ENCODE measurements at regions not wholly inside any gene's neighbourhood (a gene's known extent, or its start where the extent isn't known, plus 50 kb on each side); places are given as distances from the start of the nearest gene placed in this dataset.

- intact Hi-C loops (cut with micrococcal nuclease), result no loop called here
- no peaks in the 10 kb centered on the region for H3K9me3 ChIP-seq (ENCODE audit: control insufficient read depth in 1 of 2, low read length in 2 of 2)
- H3K4me3 Mint-ChIP-seq, result peak overlapping the region in 1 of 8 donors; percentile 26
- H3K27ac Mint-ChIP-seq, result no peak overlapping the region
- DNase-seq, result no peak
- H3K27me3 ChIP-seq (ENCODE audit: insufficient read depth, low read length), result no peaks in the 10 kb centered on the region
- H3K9me3 Mint-ChIP-seq, result peaks cover 0 to 4% (median 0%) of the 10 kb centered on the region in 8 donors
- peaks cover 14% of the 10 kb centered on the region for H3K4me1 ChIP-seq (ENCODE audit: insufficient read depth, low read length)
- peaks cover 6 to 12% (median 10%) of the 10 kb centered on the region in 4 donors for H3K4me1 Mint-ChIP-seq
- ChIA-PET CTCF (ENCODE audit: partially characterized antibody) (interaction anchor here (1.5 kb wide), 1 partner anchor 106 kb away, joined by 3 read pairs; no protein-coding TSS in a partner anchor), POLR2A (ENCODE audit: partially characterized antibody) (interaction anchor here (1.4 kb wide), 1 partner anchor 13 kb away, joined by 4 read pairs; no protein-coding TSS in a partner anchor)
- H3K4me3 ChIP-seq (ENCODE audit: low read length in 2 of 2), result no peak overlapping the region
- no peaks in the 10 kb centered on the region for H3K36me3 ChIP-seq (ENCODE audit: insufficient read depth, low read length)
- peaks cover 4 to 13% of the 10 kb centered on the region in 2 donors for H3K36me3 Mint-ChIP-seq
- no peak overlapping the region for H3K27ac ChIP-seq (ENCODE audit: low read depth, low read length)
- no peaks in the 10 kb centered on the region for H3K27me3 Mint-ChIP-seq
Observed at GRCh38 chr6:131427434-131428058, 145.5 kb upstream of the ARG1 start.

GRCh38 chr6:131430531-131430930, 142.5 kb upstream of the ARG1 start:
- Histone ChIP-seq H3K4me1 (ENCODE audit: insufficient read depth, low read length) (peaks cover 14% of the 10 kb centered on the region), H3K36me3 (ENCODE audit: insufficient read depth, low read length) (no peaks in the 10 kb centered on the region), H3K27ac (ENCODE audit: low read depth, low read length) (no peak overlapping the region), H3K4me3 (ENCODE audit: low read length in 2 of 2) (no peak overlapping the region), H3K9me3 (ENCODE audit: control insufficient read depth in 1 of 2, low read length in 2 of 2) (no peaks in the 10 kb centered on the region), H3K27me3 (ENCODE audit: insufficient read depth, low read length) (no peaks in the 10 kb centered on the region)
- Mint-ChIP-seq H3K4me1 (peaks cover 6 to 12% (median 9%) of the 10 kb centered on the region in 4 donors), H3K4me3 (no peak overlapping the region), H3K27ac (peak overlapping the region in 1 of 7 donors; percentile 26), H3K36me3 (peaks cover 9 to 36% of the 10 kb centered on the region in 2 donors), H3K9me3 (peaks cover 2 to 17% (median 8%) of the 10 kb centered on the region in 8 donors), H3K27me3 (no peaks in the 10 kb centered on the region)
- intact Hi-C loops (cut with micrococcal nuclease), result no loop called here
- DNase-seq, result no peak
- CTCF ChIA-PET (ENCODE audit: partially characterized antibody), result interaction anchor here (0.6 to 1.9 kb wide), 5 partner anchors 9 to 1328 kb away, joined by 3 to 5 read pairs (median 3); partner anchors contain the start of gene MED23
- POLR2A ChIA-PET (ENCODE audit: partially characterized antibody), result no interaction called here

GRCh38 chr6:131431718-131432117, 141.3 kb upstream of the ARG1 start:
- H3K27ac ChIP-seq (ENCODE audit: low read depth, low read length), result no peak overlapping the region
- H3K27ac Mint-ChIP-seq, result peak overlapping the region in 1 of 7 donors; percentile 34
- H3K27me3 ChIP-seq (ENCODE audit: insufficient read depth, low read length), result no peaks in the 10 kb centered on the region
- intact Hi-C loops (cut with micrococcal nuclease), result no loop called here
- H3K4me3 ChIP-seq (ENCODE audit: low read length in 2 of 2), result no peak overlapping the region
- peaks cover 10 to 48% of the 10 kb centered on the region in 2 donors for H3K36me3 Mint-ChIP-seq
- H3K4me1 ChIP-seq (ENCODE audit: insufficient read depth, low read length), result peaks cover 10% of the 10 kb centered on the region
- ChIA-PET CTCF (ENCODE audit: partially characterized antibody) (interaction anchor here (1.5 to 1.9 kb wide), 2 partner anchors 88 to 248 kb away, joined by 5 read pairs; no protein-coding TSS in a partner anchor), POLR2A (ENCODE audit: partially characterized antibody) (no interaction called here)
- H3K9me3 Mint-ChIP-seq, result peaks cover 3 to 23% (median 15%) of the 10 kb centered on the region in 8 donors
- no peaks in the 10 kb centered on the region for H3K9me3 ChIP-seq (ENCODE audit: control insufficient read depth in 1 of 2, low read length in 2 of 2)
- no peaks in the 10 kb centered on the region for H3K36me3 ChIP-seq (ENCODE audit: insufficient read depth, low read length)
- peaks cover 8 to 18% (median 11%) of the 10 kb centered on the region in 4 donors for H3K4me1 Mint-ChIP-seq
- no peak overlapping the region for H3K4me3 Mint-ChIP-seq
- DNase-seq, result no peak
- no peaks in the 10 kb centered on the region for H3K27me3 Mint-ChIP-seq

- Mint-ChIP-seq H3K4me1 (peaks cover 21 to 33% (median 24%) of the 10 kb centered on the region in 4 donors), H3K9me3 (peaks cover 2 to 41% (median 26%) of the 10 kb centered on the region in 8 donors), H3K27me3 (no peaks in the 10 kb centered on the region), H3K27ac (no peak overlapping the region), H3K36me3 (peaks cover 20 to 65% of the 10 kb centered on the region in 2 donors), H3K4me3 (no peak overlapping the region)
- Histone ChIP-seq H3K4me3 (ENCODE audit: low read length in 2 of 2) (no peak overlapping the region), H3K9me3 (ENCODE audit: control insufficient read depth in 1 of 2, low read length in 2 of 2) (no peaks in the 10 kb centered on the region), H3K36me3 (ENCODE audit: insufficient read depth, low read length) (no peaks in the 10 kb centered on the region), H3K27ac (ENCODE audit: low read depth, low read length) (no peak overlapping the region), H3K27me3 (ENCODE audit: insufficient read depth, low read length) (no peaks in the 10 kb centered on the region), H3K4me1 (ENCODE audit: insufficient read depth, low read length) (peaks cover 14% of the 10 kb centered on the region)
- DNase-seq, result no peak
- CTCF ChIA-PET (ENCODE audit: partially characterized antibody), result no interaction called here
- intact Hi-C loops (cut with micrococcal nuclease), result no loop called here
- POLR2A ChIA-PET (ENCODE audit: partially characterized antibody), result no interaction called here
Observed at GRCh38 chr6:131433927-131434326, 139.1 kb upstream of the ARG1 start.

GRCh38 chr6:131436358-131436757, 136.7 kb upstream of the ARG1 start:
- intact Hi-C loops (cut with micrococcal nuclease), result no loop called here
- ChIA-PET POLR2A (ENCODE audit: partially characterized antibody) (no interaction called here), CTCF (ENCODE audit: partially characterized antibody) (no interaction called here)
- Histone ChIP-seq H3K9me3 (ENCODE audit: control insufficient read depth in 1 of 2, low read length in 2 of 2) (no peaks in the 10 kb centered on the region), H3K27ac (ENCODE audit: low read depth, low read length) (no peak overlapping the region), H3K27me3 (ENCODE audit: insufficient read depth, low read length) (no peaks in the 10 kb centered on the region), H3K36me3 (ENCODE audit: insufficient read depth, low read length) (no peaks in the 10 kb centered on the region), H3K4me1 (ENCODE audit: insufficient read depth, low read length) (peaks cover 22% of the 10 kb centered on the region), H3K4me3 (ENCODE audit: low read length in 2 of 2) (no peak overlapping the region)
- no peak overlapping the region for H3K27ac Mint-ChIP-seq
- peaks cover 30 to 46% (median 32%) of the 10 kb centered on the region in 4 donors for H3K4me1 Mint-ChIP-seq
- peaks cover 2 to 45% (median 27%) of the 10 kb centered on the region in 8 donors for H3K9me3 Mint-ChIP-seq
- peak overlapping the region in 2 of 8 donors; percentile 10 to 38 for H3K4me3 Mint-ChIP-seq
- DNase-seq, result no peak
- no peaks in the 10 kb centered on the region for H3K27me3 Mint-ChIP-seq
- H3K36me3 Mint-ChIP-seq, result peaks cover 29 to 76% of the 10 kb centered on the region in 2 donors

GRCh38 chr6:131443014-131443413, 130.0 kb upstream of the ARG1 start:
- Mint-ChIP-seq H3K36me3 (peaks cover 12 to 22% of the 10 kb centered on the region in 2 donors), H3K4me3 (peak overlapping the region; percentile 85 to 94 (median 90)), H3K27ac (peak overlapping the region in 5 of 7 donors; percentile 86 to 95 (median 89)), H3K9me3 (peaks cover 0 to 11% (median 3%) of the 10 kb centered on the region in 8 donors), H3K4me1 (peaks cover 30 to 60% (median 45%) of the 10 kb centered on the region in 4 donors), H3K27me3 (no peaks in the 10 kb centered on the region)
- DNase-seq, result no peak
- Histone ChIP-seq H3K4me3 (ENCODE audit: low read length in 2 of 2) (peak overlapping the region; percentile 43 to 48), H3K9me3 (ENCODE audit: control insufficient read depth in 1 of 2, low read length in 2 of 2) (no peaks in the 10 kb centered on the region), H3K27ac (ENCODE audit: low read depth, low read length) (peak overlapping the region; percentile 32), H3K36me3 (ENCODE audit: insufficient read depth, low read length) (no peaks in the 10 kb centered on the region), H3K4me1 (ENCODE audit: insufficient read depth, low read length) (peaks cover 44% of the 10 kb centered on the region), H3K27me3 (ENCODE audit: insufficient read depth, low read length) (no peaks in the 10 kb centered on the region)
- POLR2A ChIA-PET (ENCODE audit: partially characterized antibody), result no interaction called here
- intact Hi-C loops (cut with micrococcal nuclease), result loop anchor here (5.0 kb wide), 1 partner anchor 246 kb away; no protein-coding TSS in a partner anchor
- CTCF ChIA-PET (ENCODE audit: partially characterized antibody), result no interaction called here

GRCh38 chr6:131443514-131443913, 129.5 kb upstream of the ARG1 start:
- Mint-ChIP-seq H3K9me3 (peaks cover 0 to 10% (median 2%) of the 10 kb centered on the region in 8 donors), H3K36me3 (peaks cover 10 to 18% of the 10 kb centered on the region in 2 donors), H3K27me3 (no peaks in the 10 kb centered on the region), H3K4me1 (peaks cover 29 to 55% (median 42%) of the 10 kb centered on the region in 4 donors), H3K27ac (peak overlapping the region; percentile 8 to 95 (median 86)), H3K4me3 (peak overlapping the region; percentile 85 to 94 (median 90))
- peak overlapping the region; percentile 43 to 48 for H3K4me3 ChIP-seq (ENCODE audit: low read length in 2 of 2)
- no peaks in the 10 kb centered on the region for H3K9me3 ChIP-seq (ENCODE audit: control insufficient read depth in 1 of 2, low read length in 2 of 2)
- H3K27ac ChIP-seq (ENCODE audit: low read depth, low read length), result peak overlapping the region; percentile 32
- H3K36me3 ChIP-seq (ENCODE audit: insufficient read depth, low read length), result no peaks in the 10 kb centered on the region
- intact Hi-C loops (cut with micrococcal nuclease), result loop anchor here (5.0 kb wide), 1 partner anchor 246 kb away; no protein-coding TSS in a partner anchor
- CTCF ChIA-PET (ENCODE audit: partially characterized antibody), result interaction anchor here (1.0 to 2.0 kb wide), 3 partner anchors 161 to 245 kb away, joined by 3 to 5 read pairs (median 5); no protein-coding TSS in a partner anchor
- H3K27me3 ChIP-seq (ENCODE audit: insufficient read depth, low read length), result no peaks in the 10 kb centered on the region
- peak in 4 of 5 donors; percentile 19 to 30 (median 25) for DNase-seq
- POLR2A ChIA-PET (ENCODE audit: partially characterized antibody), result no interaction called here
- H3K4me1 ChIP-seq (ENCODE audit: insufficient read depth, low read length), result peaks cover 42% of the 10 kb centered on the region

All from CD4-positive, alpha-beta memory T cell (primary cell).